Ureter (tissue), 1 donor: ENCODE measurements at regions not wholly inside any gene's neighbourhood (a gene's known extent, or its start where the extent isn't known, plus 50 kb on each side); places are given as distances from the start of the nearest gene placed in this dataset.

Experiments used
- DNase-seq: peaks from one replicate; pipeline ENCODE4 v3.0.0-alpha.2; 2020; ENCODE audit warnings: low spot score
- donor health status: DM: yes; HTN: yes; CAD: no.

DNA sequence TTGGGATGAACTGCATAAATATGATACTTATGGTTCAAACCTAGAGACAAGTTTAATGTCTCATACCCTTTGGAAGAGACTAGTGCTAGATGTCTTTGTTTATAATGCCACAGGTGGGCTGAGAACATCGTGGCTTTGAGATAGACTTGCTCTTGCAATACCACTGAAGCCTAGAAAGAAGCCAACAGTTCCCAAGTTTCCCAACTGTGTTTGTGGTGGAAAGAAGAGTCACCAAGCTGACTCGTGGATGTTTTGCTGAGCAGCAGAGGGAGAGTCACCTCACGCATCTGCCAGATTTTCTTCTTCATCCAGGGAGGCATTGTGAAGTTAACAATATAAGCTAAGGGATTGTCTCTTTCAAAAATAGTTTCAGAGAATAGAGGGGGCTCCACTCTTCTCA, 1076.2 kb downstream of the C4orf33 start:
- no peak for DNase-seq

DNA sequence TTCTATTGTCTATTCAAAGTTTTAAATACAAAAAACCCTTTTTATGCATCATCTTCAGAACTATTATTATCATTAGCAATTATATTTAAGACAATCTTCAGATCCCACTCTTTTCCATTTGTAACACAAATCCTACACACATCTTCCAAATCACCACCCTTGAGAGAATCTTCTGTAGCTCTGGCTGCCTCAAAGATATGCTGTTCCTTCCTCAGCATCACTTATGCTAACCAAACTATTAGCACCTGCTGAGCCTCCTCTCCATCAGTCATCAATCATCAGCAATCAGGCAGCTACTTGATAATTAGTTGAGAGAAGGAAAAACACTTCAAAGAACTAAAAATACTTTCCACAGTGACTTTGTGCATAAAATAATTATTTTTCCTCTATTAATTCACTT, 1082.2 kb downstream of the C4orf33 start:
- no peak for DNase-seq

DNA sequence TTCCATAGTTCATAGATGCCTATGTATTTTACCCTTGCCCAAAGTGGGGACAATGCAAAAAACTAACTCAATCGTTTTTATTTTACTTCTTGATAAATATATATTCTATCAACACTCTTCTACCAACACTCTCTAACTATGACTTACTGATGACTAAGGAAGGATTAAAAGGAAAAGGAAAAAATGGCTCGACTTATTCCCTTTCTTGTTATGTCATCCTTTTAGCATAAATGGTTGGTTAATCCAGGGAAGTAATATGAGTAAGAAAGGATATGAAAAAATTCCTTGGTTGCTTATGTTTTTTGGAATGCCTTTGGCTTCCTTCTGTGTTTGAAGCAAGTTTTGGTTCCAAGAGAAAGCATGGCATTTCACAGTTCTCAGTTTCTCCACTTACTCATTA, 1087.1 kb downstream of the C4orf33 start:
- no peak for DNase-seq

DNA sequence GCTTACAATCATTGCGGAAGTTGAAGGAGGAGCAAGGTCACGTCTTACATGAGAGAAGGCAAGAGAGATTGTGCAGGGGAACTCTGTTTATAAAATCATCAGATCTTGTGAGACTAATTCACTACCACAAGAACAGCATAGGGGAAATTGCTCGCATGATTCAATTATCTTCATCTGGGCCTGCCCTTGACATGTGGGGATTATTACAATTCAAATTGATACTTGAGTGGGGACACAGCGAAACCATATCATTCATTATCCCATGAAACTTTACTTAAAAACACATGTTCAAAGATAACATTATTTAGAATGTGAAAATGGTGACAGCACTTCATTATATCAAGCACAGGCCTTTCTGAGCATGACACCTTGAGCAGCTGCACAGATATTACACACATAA, 1087.8 kb downstream of the C4orf33 start:
- no peak for DNase-seq

DNA sequence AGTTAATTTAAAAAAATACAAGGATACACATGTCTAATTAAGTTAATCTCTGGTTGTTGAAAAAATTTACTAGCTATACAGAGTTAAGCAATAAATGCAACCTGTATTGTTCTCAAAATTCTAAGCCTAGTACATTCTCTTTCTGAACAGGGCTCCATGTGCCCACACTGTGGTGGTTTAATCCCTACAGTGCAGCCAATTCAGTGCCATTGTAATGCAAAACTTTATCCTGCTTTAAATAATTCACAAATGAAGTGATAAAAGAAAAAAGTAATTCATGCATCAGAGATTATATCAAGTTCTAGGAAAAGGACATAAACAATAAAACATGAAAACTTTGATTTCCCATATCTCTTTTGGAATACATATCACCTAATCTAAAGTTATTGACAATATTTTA, 1089.2 kb downstream of the C4orf33 start:
- no peak for DNase-seq

DNA sequence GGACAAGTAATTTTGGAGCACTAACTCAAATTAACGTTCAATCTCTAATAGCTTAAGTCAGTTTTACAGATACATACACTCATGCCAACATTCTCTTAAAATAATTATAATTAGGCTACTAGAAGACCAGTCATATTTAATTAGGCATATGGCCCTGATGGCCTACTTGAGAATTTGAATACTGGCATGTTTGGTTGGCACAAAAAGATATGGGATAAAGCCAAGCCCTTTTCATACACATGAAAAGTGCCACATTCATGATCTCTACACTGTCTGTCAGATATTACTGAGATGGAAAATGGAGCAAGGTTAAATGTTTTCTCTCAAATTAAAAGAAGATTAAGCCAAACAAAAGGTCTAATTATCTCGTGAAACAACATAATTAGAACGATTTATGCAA, 1091.0 kb downstream of the C4orf33 start:
- DNase-seq: no peak

DNA sequence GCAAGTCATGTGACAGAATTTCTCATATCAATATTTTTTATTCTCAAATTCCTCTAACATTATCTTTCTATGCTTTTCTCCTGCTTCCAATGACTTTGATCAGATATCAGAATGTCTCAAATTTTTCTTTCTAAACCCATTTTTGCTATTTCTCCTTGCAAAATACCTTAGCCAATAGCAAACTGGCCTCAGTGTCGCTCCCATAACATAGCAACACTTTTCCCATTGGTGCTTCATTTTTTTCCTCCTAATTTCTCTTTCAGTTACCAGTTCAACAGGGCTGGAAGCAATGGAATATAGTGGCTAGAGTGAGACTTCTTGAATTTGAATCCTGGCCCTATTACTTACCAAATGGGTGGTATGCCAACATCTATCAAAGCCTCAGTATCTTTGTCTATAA, 1091.6 kb downstream of the C4orf33 start:
- no peak for DNase-seq

DNA sequence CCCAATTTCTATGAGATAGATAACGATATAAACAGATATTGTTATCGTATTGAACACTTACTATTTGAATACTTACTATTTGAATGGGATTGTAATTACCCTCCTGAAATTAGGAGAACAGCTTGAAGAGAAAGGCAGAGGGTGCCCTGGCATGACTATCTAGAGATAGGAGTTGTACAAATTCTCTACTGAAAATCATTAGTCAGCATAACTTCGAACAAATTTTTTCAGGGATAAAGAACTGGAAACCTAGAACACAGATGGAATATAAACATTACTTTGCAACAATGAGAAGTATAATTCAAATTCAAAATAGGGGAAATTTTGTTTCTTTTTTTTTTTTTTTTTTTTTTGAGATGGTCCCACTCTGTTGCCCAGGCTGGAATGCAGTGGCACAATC, 1096.8 kb downstream of the C4orf33 start:
- no peak for DNase-seq

DNA sequence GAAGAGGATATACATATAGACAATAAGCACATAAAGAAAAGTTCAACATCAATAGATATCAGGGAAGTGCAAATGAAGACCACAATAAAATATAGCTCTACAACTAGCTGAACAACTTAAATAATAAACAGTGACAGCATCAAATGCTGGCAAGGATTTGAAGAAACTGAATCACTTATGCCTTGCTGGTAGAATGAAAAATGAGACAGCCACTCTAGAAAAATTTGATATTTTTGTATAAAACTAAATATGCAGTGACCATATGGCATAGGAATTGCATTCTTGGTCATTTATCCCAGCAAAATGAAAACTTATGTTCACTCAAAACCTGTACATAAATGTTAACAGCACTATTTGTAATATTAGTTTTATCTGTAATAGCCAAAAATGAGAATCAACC, 1102.0 kb downstream of the C4orf33 start:
- DNase-seq: no peak

DNA sequence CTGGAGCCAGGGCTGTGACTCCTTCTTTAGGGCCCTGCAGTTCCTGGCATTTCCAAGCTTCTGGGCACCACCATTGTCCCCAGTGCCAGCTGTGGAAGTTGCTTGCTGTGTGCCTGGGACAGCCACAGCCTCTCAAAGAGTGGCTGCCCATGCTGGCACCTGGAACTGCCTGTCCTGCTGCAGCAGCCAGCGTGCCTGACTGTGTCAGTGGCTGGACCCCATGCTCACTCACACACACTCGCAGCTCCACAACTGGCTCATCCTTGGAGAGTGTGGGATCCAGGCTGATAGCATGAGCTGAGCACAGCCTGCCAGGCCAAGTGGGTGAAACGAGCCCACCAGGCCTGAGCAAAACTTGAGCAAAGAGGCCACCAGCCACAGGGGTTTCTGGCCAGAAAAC, 1107.6 kb downstream of the C4orf33 start:
- no peak for DNase-seq

DNA sequence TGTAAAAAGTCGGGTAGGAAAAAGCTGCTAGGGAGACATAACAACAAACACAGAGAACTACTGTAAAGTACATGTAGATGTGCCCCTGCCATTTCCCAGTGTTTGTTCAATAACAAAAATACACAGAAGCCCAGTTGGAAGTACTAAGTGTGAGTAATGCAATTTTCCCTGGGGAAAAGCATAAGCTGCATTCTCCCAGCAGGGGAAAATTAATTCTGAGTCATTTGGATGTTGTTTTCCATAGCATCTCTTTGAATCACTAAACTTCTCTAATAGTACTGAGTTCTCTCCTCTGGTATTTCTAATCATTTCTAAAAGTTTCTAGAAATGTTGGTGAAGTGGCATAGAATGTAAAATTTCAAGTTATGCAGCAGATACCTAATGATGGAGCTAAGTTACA, 1114.9 kb downstream of the C4orf33 start:
- no peak for DNase-seq

DNA sequence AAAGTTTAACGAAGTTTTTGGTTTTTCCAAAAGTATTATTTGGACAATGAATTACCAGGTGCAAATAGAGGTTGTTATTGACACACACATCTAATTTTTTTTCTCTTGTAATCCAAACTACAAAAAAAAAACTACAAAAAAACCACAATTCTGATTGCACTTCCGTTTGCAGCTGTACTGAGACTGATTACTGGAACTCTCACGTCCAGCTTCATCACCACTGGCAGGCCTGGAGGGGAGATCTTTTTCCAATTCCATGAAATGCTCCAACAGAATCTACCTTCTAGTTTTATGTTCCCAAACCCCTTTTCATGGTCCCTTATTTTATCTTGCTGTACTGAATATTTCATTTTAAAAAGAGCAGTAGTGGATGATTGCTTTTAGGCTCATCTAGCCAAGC, 1118.3 kb downstream of the C4orf33 start:
- no peak for DNase-seq

DNA sequence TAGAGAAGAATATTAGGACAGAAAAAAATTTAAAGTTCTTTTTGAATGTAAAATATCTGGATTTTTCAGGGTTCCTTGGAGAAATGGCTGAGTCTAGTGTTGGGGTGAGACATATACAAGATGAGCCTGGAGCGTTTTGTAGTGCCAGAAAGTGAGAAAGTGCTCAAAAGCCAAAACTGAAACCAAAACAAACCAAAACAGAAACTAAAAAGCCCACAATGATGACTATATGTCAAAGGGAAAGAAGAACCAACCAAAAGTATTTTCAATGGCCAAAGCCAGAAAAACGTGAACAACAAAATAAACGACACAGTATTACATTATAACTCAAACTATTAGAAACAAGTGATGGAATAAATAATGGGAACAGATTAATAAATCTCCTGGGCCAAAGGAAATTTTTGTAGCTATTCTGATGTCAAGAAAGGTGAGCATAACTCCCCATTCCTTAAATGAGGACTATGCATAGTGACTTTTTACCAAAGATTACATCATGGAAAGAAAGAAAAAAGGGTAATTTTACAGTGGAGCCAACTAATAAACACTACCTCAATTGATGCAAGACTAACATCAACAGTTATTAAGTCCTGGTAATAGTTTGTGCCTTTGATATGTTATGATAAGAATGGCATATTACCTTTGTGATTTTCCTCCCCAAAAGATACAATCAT, 1137.6 kb downstream of the C4orf33 start:
- DNase-seq: no peak

DNA sequence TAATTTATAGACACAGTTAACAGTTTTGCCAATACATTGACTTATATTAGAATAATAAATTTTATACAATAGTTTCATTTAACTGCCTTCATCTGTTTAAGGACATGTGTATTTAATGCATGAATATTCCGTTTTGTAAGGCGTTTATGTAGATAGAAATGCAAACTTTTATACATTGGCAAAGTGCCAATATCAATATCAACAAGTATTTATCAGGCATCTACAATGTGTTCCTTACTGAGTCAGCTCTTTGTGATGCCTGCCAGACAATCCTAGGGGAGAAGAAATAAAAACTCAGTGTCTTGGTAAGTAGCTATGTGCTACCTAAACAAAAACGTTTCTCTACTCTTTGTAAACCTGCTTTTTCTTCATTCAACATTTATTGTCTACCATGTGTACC, 1142.2 kb downstream of the C4orf33 start:
- no peak for DNase-seq

DNA sequence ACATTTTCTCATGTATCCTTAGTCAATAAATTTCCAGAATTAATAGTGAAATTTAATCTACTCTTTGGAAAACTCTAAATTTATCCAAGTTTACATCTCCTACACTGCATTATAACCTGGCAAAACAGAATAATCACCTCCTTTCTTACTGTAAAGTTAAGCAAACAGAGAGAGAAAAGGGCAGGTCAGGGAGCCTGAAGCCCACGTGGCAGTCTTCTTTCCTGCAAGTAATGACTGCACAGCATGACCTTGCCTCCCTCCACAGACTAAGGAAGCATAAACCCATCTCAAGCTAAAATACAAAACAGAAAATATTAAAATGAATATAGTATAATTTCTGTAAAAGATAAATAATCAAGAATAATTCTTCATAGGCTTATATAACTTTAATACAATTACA, 1153.0 kb downstream of the C4orf33 start:
- no peak for DNase-seq

DNA sequence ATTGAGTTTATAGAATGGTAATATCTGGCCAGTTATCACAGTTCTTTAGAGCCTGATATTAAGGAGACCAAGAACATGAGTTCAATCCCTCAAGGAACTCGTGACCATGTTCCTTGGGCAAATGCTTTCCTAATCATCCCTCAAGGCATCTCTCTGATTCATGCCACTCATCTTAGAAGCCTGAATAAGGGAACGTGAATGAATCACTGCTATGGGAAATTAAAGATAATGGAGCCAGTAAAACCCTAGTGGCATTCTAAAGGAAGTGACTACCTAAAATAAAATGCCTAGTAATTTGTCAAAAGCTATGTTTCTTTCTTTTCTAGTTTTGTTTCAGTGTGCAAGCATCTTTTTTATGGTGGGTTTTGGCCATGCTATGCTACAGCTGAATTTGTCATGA, 1161.3 kb downstream of the C4orf33 start:
- no peak for DNase-seq

DNA sequence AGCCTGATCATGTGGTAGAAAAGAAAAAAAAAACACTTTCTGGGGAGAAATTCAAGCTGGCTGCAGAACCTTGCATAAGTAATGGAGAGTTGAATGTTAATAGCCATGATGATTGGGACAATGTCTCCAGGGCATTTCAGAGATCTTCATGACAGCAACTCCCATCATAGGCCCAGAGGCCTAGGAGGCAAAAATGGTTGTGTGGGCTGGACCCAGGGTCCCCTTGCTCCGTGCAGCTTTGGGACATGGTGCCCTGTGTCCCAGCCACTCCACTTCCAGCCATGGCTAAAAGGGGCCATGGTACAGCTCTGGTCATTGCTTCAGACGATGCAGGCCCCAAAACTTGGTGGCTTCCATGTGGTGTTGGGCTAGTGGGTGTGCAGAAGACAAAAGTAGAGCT, 1170.9 kb downstream of the C4orf33 start:
- DNase-seq: no peak

DNA sequence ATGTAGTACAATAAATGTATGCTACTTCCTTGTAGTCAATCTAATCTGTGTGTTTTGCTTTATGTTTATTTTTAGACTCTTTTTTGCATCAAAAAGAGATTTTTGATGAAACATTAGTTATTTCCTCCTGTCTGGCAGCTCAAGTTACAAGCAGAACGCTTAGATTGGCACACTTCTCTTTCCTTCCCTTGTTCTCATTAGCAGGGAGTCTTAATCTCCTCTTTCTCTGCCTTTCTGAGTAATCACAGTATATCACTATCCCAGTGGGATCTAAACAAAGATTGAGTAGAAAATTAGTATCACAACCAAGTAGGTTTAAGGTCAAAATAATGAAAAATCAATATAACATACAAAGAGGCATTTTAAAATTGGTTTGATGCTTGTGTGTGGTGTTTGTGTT, 1192.6 kb downstream of the C4orf33 start:
- no peak for DNase-seq

DNA sequence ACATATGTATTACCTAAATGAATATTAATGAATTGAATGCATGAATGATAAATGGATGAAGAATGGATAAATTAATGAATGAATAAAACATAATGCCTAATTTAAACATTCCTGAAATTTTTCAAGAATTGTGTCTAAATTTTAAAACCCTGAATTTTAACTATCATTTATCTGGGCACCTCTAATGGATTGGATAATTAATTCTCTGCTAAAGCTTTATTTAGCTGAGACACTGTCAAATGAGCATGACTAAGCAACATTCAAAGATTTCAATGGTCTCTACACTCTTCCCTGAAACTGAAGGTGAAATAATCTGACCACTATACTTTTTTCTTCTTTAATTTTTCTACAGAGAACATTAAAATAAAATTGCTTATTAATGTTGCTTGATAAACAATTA, 1197.7 kb downstream of the C4orf33 start:
- DNase-seq: no peak

DNA sequence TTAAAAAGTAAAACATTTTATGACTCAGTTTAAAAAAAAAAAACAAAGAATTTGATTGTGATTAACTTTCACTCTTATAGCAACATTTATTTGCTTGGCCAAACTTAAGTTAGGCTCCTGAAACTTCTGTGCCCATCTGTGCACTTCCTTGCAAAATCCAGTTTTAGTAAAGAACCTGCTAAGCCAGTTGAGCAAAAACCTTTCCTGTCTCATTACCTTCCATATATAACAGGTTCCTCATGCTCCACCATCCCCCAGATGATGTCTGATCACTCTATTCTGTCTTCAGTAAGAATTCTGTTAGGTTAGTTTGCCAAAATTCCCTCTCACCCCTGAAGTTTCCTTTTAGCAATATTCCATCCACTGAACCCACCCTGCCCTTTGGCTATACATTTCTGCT, 1200.5 kb downstream of the C4orf33 start:
- no peak for DNase-seq

DNA sequence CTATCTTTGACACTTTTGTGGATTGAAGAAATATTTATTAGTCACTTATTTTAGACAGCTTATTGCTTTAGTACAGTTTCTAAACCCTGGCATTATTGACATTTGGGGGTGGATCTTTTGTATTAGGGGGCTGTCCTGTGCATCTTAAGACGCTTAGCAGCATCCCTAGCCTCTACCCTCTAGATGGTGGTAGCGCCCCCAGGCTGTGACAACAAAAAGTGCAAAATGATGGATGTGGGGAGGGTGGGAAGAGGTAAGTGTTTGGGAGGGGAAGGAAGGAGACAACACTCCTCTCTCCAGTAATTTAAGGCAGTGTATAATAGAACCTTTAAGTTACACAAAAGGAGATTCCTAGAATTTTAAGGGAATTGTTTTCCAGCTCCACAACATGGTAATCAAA, 1210.6 kb downstream of the C4orf33 start:
- no peak for DNase-seq

DNA sequence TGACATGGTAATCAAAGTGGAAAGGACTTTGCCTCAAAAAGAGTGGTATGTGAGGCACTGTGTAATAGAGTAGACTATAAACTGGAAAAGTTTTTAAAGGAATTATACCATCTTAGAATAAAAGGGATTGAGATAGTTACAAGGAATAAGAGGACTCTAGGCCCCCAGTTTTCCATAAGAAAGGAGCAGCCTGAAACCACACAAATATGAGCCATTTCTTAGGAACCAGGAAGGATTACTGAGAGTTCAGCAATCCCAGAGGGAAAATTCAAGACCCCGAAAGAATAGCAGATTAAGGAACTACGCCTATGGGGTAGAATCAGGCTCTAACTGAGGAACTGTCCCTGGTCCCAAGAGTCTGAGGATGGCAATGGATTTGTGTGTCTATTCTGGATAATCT, 1213.3 kb downstream of the C4orf33 start:
- no peak for DNase-seq

DNA sequence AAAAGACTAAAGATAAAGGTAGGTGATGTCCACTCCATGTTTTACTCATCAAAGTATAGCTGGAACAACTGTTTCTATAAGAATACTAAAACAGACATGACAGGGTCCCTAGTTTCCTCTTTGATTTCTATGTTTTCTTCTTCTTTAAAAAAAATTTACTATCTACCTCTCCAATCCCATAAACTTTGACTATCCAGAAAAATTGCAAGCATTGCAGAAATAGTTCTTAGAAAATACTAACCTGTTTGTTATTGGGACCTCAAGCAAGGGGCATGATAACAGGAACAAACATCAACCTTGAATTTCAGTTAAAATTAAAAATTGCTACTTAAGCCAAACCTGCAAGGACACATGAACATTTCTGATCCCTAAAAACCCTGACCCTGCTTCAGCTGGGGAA, 1226.5 kb downstream of the C4orf33 start:
- DNase-seq: no peak

DNA sequence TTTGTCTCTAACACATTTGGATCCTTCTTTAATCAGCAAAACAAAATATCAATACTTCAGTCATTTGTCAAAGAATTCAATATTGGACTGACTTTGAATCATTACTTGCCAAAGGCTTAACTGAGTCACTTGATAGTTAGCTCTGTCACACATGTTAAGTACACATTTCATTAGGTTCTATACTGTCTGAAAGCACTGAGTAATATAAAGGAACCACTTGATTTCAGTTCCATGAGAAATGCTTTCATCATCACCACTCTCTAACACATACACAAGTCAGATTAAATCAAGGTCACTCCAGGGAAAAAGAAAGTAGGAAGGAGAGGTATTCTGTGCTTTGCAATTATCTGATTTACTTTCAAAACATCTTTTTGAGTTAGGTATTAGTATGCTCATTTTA, 1233.1 kb downstream of the C4orf33 start:
- DNase-seq: no peak
